Spleen (tissue), 11 donors: ENCODE measurements at regions not wholly inside any gene's neighbourhood (a gene's known extent, or its start where the extent isn't known, plus 50 kb on each side); places are given as distances from the start of the nearest gene placed in this dataset.

Experiments
- DNase-seq: peaks from one replicate; pipeline ENCODE4 v3.0.0-alpha.2; 2020
- H3K27ac ChIP-seq, 8 donors: fragments of 200-600 bp; sonication (generic) in 7 of 8; 1 replicate in 4 of 8; 2 replicates in 4 of 8; pipeline versions ENCODE4 v1.5.0 to v1.8.0; 2016 to 2021; ENCODE audit warnings: inconsistent platforms in 4 of 8, mild to moderate bottlenecking in 4 of 8, moderate library complexity in 1 of 8
- H3K27me3 ChIP-seq, 7 donors: fragments of 200-600 bp; sonication (generic) in 6 of 7; replicated peaks in 1 of 7; 1 replicate in 4 of 7; 2 replicates in 3 of 7; pipeline versions ENCODE4 v1.5.0 to v1.8.0; 2016 to 2021; ENCODE audit warnings: inconsistent platforms in 3 of 7, mild to moderate bottlenecking in 1 of 7
- H3K36me3 ChIP-seq, 6 donors: fragments of 200-600 bp; sonication (generic) in 5 of 6; 1 replicate in 4 of 6; 2 replicates in 2 of 6; pipeline versions ENCODE4 v1.5.0 to v1.8.0; 2016 to 2021; ENCODE audit warnings: inconsistent platforms in 2 of 6
- H3K4me1 ChIP-seq, 6 donors: fragments of 200-600 bp; sonication (generic) in 5 of 6; 1 replicate in 3 of 6; 2 replicates in 3 of 6; pipeline versions ENCODE4 v1.5.0 to v1.8.0; 2016 to 2021; ENCODE audit warnings: inconsistent platforms in 3 of 6
- H3K4me3 ChIP-seq, 8 donors: fragments of 200-600 bp; sonication (generic) in 7 of 8; 1 replicate in 4 of 8; 2 replicates in 4 of 8; pipeline versions ENCODE4 v1.5.0 to v1.8.0; 2016 to 2021; ENCODE audit warnings: inconsistent platforms in 4 of 8, mild to moderate bottlenecking in 4 of 8, moderate library complexity in 2 of 8
- H3K9me3 ChIP-seq, 8 donors: fragments of 200-600 bp; sonication (generic) in 7 of 8; 1 replicate in 4 of 8; 2 replicates in 4 of 8; pipeline versions ENCODE4 v1.5.0 to v1.8.0; 2016 to 2021; ENCODE audit warnings: inconsistent platforms in 4 of 8
- POLR2A ChIP-seq, 3 donors: fragments of 450-650 bp; IDR thresholded peaks; one replicate each; pipeline ENCODE4 v1.5.1; 2017; ENCODE audit warnings: antibody characterized with exemption in 3 of 3, mild to moderate bottlenecking in 1 of 3
- POLR2AphosphoS5 ChIP-seq, 3 donors: sonication (generic); formaldehyde crosslinking; IDR thresholded peaks; one replicate each; pipeline ENCODE4 v1.5.1; 2017; ENCODE audit warnings: antibody characterized with exemption in 3 of 3
- WGBS, 5 donors: extraction: QIAGEN DNeasy Blood & Tissue Kit in 3 of 5; methylation state at CpG; one replicate each; pipeline versions ENCODE4 v1.1.5 to v1.1.7; 2013 to 2018; 5-methylcytosine and 5-hydroxymethylcytosine counted together
- intact Hi-C: fragments of 100-400 bp; cut with DNase I; formaldehyde crosslinking; loops from one replicate; pipeline ENCODE4 v1.15.0; 2023; ENCODE audit warnings: low total_unique reads
- TF ChIP-seq, protein P1 (sequence below), 11 experiments: fragments of 200-600 bp in 7 of 11; fragments of 450-650 bp in 4 of 11; sonication (generic) in 4 of 11; IDR thresholded peaks in 8 of 11; conservative IDR thresholded peaks in 3 of 11; 1 replicate in 7 of 11; 2 replicates in 4 of 11; pipeline versions ENCODE4 v1.4.0 to v1.8.0; 2016 to 2021; ENCODE audit warnings: antibody characterized with exemption in 11 of 11, inconsistent platforms in 4 of 11, mild to moderate bottlenecking in 1 of 11
- donor health status: healthy with polysubstance abuse.
- donor health status: DM: no; HTN: no; CAD: no; lungs with moderate emphysema.
- donor health status: DM: no; HTN: no; CAD: no.
- donor health status: Bipolar disorder and iron deficiency.
- donor health status: healthy.
- donor health status: DM: no; HTN: no; CAD: no.
- donor health status: DM: yes; HTN: yes; CAD: no.

- TF ChIP-seq, protein P1, sequence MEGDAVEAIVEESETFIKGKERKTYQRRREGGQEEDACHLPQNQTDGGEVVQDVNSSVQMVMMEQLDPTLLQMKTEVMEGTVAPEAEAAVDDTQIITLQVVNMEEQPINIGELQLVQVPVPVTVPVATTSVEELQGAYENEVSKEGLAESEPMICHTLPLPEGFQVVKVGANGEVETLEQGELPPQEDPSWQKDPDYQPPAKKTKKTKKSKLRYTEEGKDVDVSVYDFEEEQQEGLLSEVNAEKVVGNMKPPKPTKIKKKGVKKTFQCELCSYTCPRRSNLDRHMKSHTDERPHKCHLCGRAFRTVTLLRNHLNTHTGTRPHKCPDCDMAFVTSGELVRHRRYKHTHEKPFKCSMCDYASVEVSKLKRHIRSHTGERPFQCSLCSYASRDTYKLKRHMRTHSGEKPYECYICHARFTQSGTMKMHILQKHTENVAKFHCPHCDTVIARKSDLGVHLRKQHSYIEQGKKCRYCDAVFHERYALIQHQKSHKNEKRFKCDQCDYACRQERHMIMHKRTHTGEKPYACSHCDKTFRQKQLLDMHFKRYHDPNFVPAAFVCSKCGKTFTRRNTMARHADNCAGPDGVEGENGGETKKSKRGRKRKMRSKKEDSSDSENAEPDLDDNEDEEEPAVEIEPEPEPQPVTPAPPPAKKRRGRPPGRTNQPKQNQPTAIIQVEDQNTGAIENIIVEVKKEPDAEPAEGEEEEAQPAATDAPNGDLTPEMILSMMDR (IDR thresholded peaks at IDR 0.05 in 8 of 11, conservative IDR thresholded peaks at IDR 0.05 in 3 of 11): no peak
- 52 to 100% (median 96%) methylated on average over 1 of the region's 1 CpG for WGBS, 5 donors
- peaks cover 0 to 9% (median 6%) of the 10 kb centered on the region in 6 donors for H3K4me1 ChIP-seq
- no peak for DNase-seq
- intact Hi-C loops: loop anchor here (5.0 kb wide), 2 partner anchors 72 to 1517 kb away; no protein-coding TSS in a partner anchor
- no peak overlapping the region for H3K27ac ChIP-seq
- H3K9me3 ChIP-seq: peaks cover 0 to 29% (median 0%) of the 10 kb centered on the region in 8 donors
- no peaks in the 10 kb centered on the region for H3K36me3 ChIP-seq
- H3K4me3 ChIP-seq: no peak overlapping the region
- H3K27me3 ChIP-seq: no peaks in the 10 kb centered on the region
These were observed 326.8 kb downstream of the TBL1XR1 start for GRCh38 chr3:176870451-176870850.

- peaks cover 0 to 8% (median 6%) of the 10 kb centered on the region in 6 donors for H3K4me1 ChIP-seq
- 82 to 90% (median 82%) methylated on average over 6 to 7 of the region's 7 CpGs for WGBS, 5 donors
- no peaks in the 10 kb centered on the region for H3K27me3 ChIP-seq
- no peak for DNase-seq
- H3K36me3 ChIP-seq: no peaks in the 10 kb centered on the region
- H3K9me3 ChIP-seq: peaks cover 0 to 29% (median 0%) of the 10 kb centered on the region in 8 donors
- H3K27ac ChIP-seq: no peak overlapping the region
- no peak for TF ChIP-seq POLR2A (IDR thresholded peaks at IDR 0.05)
- TF ChIP-seq, protein P1 (IDR thresholded peaks at IDR 0.05 in 8 of 11, conservative IDR thresholded peaks at IDR 0.05 in 3 of 11): no peak
- TF ChIP-seq POLR2AphosphoS5 (IDR thresholded peaks at IDR 0.05): no peak
- no peak overlapping the region for H3K4me3 ChIP-seq
- intact Hi-C loops: no loop called here
These were observed 329.3 kb downstream of the TBL1XR1 start for GRCh38 chr3:176867681-176868663.

- 85 to 96% (median 90%) methylated on average over 4 of the region's 4 CpGs for WGBS, 5 donors
- Histone ChIP-seq H3K36me3 (no peaks in the 10 kb centered on the region), H3K27me3 (no peaks in the 10 kb centered on the region), H3K27ac (no peak overlapping the region), H3K9me3 (no peaks in the 10 kb centered on the region), H3K4me3 (no peak overlapping the region), H3K4me1 (no peaks in the 10 kb centered on the region)
- no peak for DNase-seq
- intact Hi-C loops: no loop called here
- TF ChIP-seq POLR2AphosphoS5 (IDR thresholded peaks at IDR 0.05) (no peak), POLR2A (IDR thresholded peaks at IDR 0.05) (no peak)
- TF ChIP-seq, protein P1 (IDR thresholded peaks at IDR 0.05 in 8 of 11, conservative IDR thresholded peaks at IDR 0.05 in 3 of 11): no peak
These were observed 336.1 kb downstream of the TBL1XR1 start for GRCh38 chr3:176861137-176861536.

- Histone ChIP-seq H3K4me3 (no peak overlapping the region), H3K9me3 (no peaks in the 10 kb centered on the region), H3K27me3 (no peaks in the 10 kb centered on the region), H3K27ac (no peak overlapping the region), H3K36me3 (no peaks in the 10 kb centered on the region), H3K4me1 (no peaks in the 10 kb centered on the region)
- DNase-seq: no peak
- intact Hi-C loops: no loop called here
- TF ChIP-seq POLR2AphosphoS5 (IDR thresholded peaks at IDR 0.05) (no peak), POLR2A (IDR thresholded peaks at IDR 0.05) (no peak)
- TF ChIP-seq, protein P1 (IDR thresholded peaks at IDR 0.05 in 8 of 11, conservative IDR thresholded peaks at IDR 0.05 in 3 of 11): no peak
These were observed 340.6 kb downstream of the TBL1XR1 start for GRCh38 chr3:176856721-176857120.
